Breast epithelium (tissue), 4 donors: ENCODE measurements at regions not wholly inside any gene's neighbourhood (a gene's known extent, or its start where the extent isn't known, plus 50 kb on each side); places are given as distances from the start of the nearest gene placed in this dataset.

Experiments used
- DNase-seq, 2 donors: peaks; one replicate each; pipeline ENCODE4 v3.0.0-alpha.2; 2019; ENCODE audit warnings: low spot score in 2 of 2
- H3K27ac ChIP-seq, 2 donors: fragments of 200-600 bp; sonication (generic) in 1 of 2; one replicate each; pipeline ENCODE4 v1.5.1; 2016 to 2019; ENCODE audit warnings: mild to moderate bottlenecking in 1 of 2
- H3K27me3 ChIP-seq, 2 donors: fragments of 200-600 bp; sonication (generic) in 1 of 2; one replicate each; pipeline versions ENCODE4 v1.5.1 to v1.6.0; 2017 to 2019; ENCODE audit warnings: control low read depth in 1 of 2, mild to moderate bottlenecking in 1 of 2
- H3K36me3 ChIP-seq: fragments of 200-600 bp; one replicate; pipeline ENCODE4 v1.5.1; 2019
- H3K4me1 ChIP-seq, 2 donors: fragments of 200-600 bp; sonication (generic); one replicate each; pipeline ENCODE4 v1.5.1; 2016 to 2019; ENCODE audit warnings: control low read depth in 1 of 2
- H3K4me3 ChIP-seq, 3 donors: fragments of 200-600 bp; sonication (generic); 1 replicate in 2 of 3; 2 replicates in 1 of 3; pipeline ENCODE4 v1.5.1; 2016 to 2019; ENCODE audit warnings: mild to moderate bottlenecking in 3 of 3, moderate library complexity in 2 of 3
- H3K9me3 ChIP-seq, 2 donors: fragments of 200-600 bp; sonication (generic) in 1 of 2; one replicate each; pipeline ENCODE4 v1.5.1; 2016 to 2019; ENCODE audit warnings: control low read depth in 1 of 2
- POLR2A ChIP-seq: fragments of 450-650 bp; IDR thresholded peaks from one replicate; pipeline ENCODE4 v1.6.1; 2016; ENCODE audit warnings: antibody characterized with exemption, mild to moderate bottlenecking, moderate library complexity
- POLR2AphosphoS5 ChIP-seq, 3 donors: sonication (generic); formaldehyde crosslinking; IDR thresholded peaks; one replicate each; pipeline ENCODE4 v1.6.1; 2017; ENCODE audit warnings: antibody characterized with exemption in 3 of 3
- intact Hi-C: fragments of 100-400 bp; cut with DNase I; formaldehyde crosslinking; loops from one replicate; pipeline ENCODE4 v1.15.1; 2023; ENCODE audit warnings: low total_unique reads
- TF ChIP-seq, protein P1 (sequence below), 3 donors: fragments of 450-650 bp; IDR thresholded peaks; one replicate each; pipeline ENCODE4 v1.5.1; 2016 to 2017; ENCODE audit warnings: antibody characterized with exemption in 3 of 3, mild to moderate bottlenecking in 3 of 3, moderate library complexity in 3 of 3

DNA sequence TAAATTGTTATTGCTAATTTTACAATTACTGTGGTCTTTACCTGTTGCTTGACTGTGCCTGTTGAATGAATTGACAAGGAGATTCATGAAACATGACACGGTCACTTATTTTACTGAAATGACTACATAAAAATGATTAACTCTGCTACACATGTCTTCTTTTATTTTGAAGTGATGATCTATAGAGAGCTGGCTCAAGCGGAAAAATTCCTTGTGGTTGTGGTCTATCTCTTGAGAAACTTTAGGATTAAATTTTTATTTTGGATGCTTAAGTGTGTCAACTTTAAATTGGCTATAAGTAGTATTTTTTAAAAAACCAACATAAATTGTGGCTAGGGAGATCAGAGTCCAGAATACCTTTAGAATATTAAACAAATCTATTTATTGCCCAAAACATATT lies 131.8 kb upstream of the PITX2 start:
- H3K4me1 ChIP-seq, result no peaks in the 10 kb centered on the region
- H3K4me3 ChIP-seq, result no peak overlapping the region
- DNase-seq, result no peak
- no peaks in the 10 kb centered on the region for H3K9me3 ChIP-seq
- no peaks in the 10 kb centered on the region for H3K27me3 ChIP-seq
- no peaks in the 10 kb centered on the region for H3K36me3 ChIP-seq
- TF ChIP-seq POLR2AphosphoS5 (IDR thresholded peaks at IDR 0.05) (no peak), POLR2A (no peak)
- TF ChIP-seq, protein P1, sequence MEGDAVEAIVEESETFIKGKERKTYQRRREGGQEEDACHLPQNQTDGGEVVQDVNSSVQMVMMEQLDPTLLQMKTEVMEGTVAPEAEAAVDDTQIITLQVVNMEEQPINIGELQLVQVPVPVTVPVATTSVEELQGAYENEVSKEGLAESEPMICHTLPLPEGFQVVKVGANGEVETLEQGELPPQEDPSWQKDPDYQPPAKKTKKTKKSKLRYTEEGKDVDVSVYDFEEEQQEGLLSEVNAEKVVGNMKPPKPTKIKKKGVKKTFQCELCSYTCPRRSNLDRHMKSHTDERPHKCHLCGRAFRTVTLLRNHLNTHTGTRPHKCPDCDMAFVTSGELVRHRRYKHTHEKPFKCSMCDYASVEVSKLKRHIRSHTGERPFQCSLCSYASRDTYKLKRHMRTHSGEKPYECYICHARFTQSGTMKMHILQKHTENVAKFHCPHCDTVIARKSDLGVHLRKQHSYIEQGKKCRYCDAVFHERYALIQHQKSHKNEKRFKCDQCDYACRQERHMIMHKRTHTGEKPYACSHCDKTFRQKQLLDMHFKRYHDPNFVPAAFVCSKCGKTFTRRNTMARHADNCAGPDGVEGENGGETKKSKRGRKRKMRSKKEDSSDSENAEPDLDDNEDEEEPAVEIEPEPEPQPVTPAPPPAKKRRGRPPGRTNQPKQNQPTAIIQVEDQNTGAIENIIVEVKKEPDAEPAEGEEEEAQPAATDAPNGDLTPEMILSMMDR (IDR thresholded peaks at IDR 0.05), result no peak
- intact Hi-C loops, result no loop called here
- no peak overlapping the region for H3K27ac ChIP-seq

DNA sequence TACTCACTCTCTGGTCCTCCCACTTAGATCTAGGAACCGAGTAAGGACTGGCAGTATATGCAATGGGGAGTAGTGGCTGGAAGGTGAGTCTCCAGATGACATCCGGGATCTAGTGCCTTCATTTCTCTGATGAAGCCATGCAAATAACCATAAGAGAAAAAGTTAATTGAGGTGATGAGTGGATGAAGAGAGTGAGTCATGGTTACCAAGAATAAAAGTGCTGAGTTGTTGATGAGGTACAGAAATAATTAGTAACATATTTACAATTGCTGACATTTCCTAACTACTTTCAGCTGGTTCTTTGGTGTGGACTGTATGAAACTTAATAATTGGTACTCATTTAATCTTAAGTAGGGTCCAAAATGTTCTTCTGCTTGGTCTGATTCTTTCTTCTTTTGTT lies 146.7 kb upstream of the PITX2 start:
- intact Hi-C loops, result no loop called here
- Histone ChIP-seq H3K36me3 (no peaks in the 10 kb centered on the region), H3K9me3 (peaks cover 0 to 4% of the 10 kb centered on the region in 2 donors), H3K4me3 (no peak overlapping the region), H3K27ac (no peak overlapping the region), H3K27me3 (peaks cover 0 to 7% of the 10 kb centered on the region in 2 donors), H3K4me1 (no peaks in the 10 kb centered on the region)
- TF ChIP-seq POLR2AphosphoS5 (IDR thresholded peaks at IDR 0.05) (no peak), POLR2A (no peak)
- TF ChIP-seq, protein P1 (IDR thresholded peaks at IDR 0.05), result no peak
- DNase-seq, result no peak

DNA sequence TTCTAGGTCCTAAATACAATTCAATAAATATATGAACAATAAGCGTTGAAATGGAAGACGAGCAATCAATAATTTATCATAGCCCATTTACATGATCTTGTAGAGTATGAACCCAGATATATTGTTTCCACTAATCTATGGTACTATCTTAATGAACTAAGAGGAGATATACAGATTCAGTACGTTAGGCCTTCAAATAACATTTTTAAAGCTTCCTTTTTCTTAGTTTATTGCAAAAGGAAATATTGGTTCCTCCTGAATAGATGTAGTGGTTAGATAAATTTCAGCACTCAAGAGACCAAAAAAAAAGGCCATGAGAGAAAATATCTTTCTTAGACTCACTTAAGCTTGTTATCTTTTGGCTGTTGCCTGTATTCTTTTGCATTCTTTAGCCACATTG lies 147.5 kb upstream of the PITX2 start:
- Histone ChIP-seq H3K4me1 (no peaks in the 10 kb centered on the region), H3K27ac (no peak overlapping the region), H3K36me3 (no peaks in the 10 kb centered on the region), H3K27me3 (peaks cover 0 to 7% of the 10 kb centered on the region in 2 donors), H3K4me3 (no peak overlapping the region), H3K9me3 (peaks cover 0 to 4% of the 10 kb centered on the region in 2 donors)
- intact Hi-C loops, result no loop called here
- no peak for DNase-seq
- TF ChIP-seq POLR2A (no peak), POLR2AphosphoS5 (IDR thresholded peaks at IDR 0.05) (no peak)
- TF ChIP-seq, protein P1 (IDR thresholded peaks at IDR 0.05), result no peak

DNA sequence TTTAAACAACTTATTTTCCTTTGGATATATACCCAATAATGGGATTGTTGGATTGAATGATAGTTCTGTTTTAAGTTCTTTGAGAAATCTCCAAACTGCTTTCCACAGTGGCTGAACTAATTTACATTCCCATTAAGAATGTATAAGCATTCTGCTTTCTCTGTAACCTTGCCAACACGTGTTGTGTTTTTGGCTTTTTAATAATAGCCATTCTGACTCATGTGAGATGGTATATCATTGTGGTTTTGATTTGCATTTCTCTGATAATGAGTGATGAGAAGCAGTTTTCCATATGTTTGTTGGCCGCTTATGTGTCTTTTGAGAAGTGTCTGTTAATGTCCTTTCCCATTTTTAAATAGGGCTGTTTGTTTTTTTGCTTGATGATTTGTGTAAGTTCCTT lies 155.6 kb upstream of the PITX2 start:
- H3K4me1 ChIP-seq, result no peaks in the 10 kb centered on the region
- TF ChIP-seq, protein P1 (IDR thresholded peaks at IDR 0.05), result no peak
- no peak for TF ChIP-seq POLR2A
- TF ChIP-seq POLR2AphosphoS5 (IDR thresholded peaks at IDR 0.05), result no peak
- no peak overlapping the region for H3K27ac ChIP-seq
- H3K4me3 ChIP-seq, result no peak overlapping the region
- intact Hi-C loops, result no loop called here
- DNase-seq, result no peak
- no peaks in the 10 kb centered on the region for H3K36me3 ChIP-seq
- no peaks in the 10 kb centered on the region for H3K27me3 ChIP-seq
- no peaks in the 10 kb centered on the region for H3K9me3 ChIP-seq

DNA sequence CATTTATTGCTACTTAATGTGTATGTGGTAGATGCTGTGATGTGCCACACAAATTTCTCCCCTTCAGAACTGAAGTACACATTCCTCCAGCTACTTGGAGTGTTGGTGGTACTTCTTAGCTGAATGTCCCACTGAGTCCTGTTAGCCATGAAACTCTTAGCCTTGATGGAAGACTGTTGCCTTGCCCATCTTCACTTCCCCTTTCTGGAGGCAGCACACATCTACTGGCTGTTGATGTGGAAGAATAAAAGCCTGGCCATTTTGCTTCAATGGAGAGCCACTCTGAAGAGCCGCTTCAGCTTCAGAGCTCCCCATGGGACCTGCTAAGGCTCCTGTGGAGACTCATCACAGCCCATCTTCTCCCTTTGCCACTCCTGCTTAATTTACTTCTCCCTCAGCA lies 157.7 kb upstream of the PITX2 start:
- Histone ChIP-seq H3K27ac (no peak overlapping the region), H3K27me3 (no peaks in the 10 kb centered on the region), H3K36me3 (no peaks in the 10 kb centered on the region), H3K4me1 (no peaks in the 10 kb centered on the region), H3K9me3 (no peaks in the 10 kb centered on the region), H3K4me3 (no peak overlapping the region)
- TF ChIP-seq POLR2AphosphoS5 (IDR thresholded peaks at IDR 0.05), result no peak
- TF ChIP-seq, protein P1 (IDR thresholded peaks at IDR 0.05), result no peak
- TF ChIP-seq POLR2A, result no peak
- DNase-seq, result no peak
- intact Hi-C loops, result no loop called here
